Activated T-cell treated with anti-CD3 and anti-CD28 coated beads, Interleukin-2, amount 50 U/mL, for 4 hours (primary cell): ENCODE measurements at regions not wholly inside any gene's neighbourhood (a gene's known extent, or its start where the extent isn't known, plus 50 kb on each side); places are given as distances from the start of the nearest gene placed in this dataset.
A peak's percentile ranks its signal among the peaks of the same experiment; 100 is the strongest.

Experiments used
- ATAC-seq, 2 donors: fragments of 200-7000 bp; cut with Tn5 transposase; one replicate each; pipeline ENCODE4 v1.10.0; 2021
- DNase-seq: peaks from one replicate; pipeline ENCODE4 v3.0.0-alpha.2; 2020
- H3K27me3 Mint-ChIP-seq: one replicate; pipeline ENCODE4 v1.8.0; 2021; ENCODE audit warnings: low read depth, mixed read lengths
- H3K36me3 Mint-ChIP-seq: one replicate; pipeline ENCODE4 v1.8.0; 2022; ENCODE audit warnings: mixed read lengths; ENCODE audit not compliant: insufficient read depth
- H3K4me1 Mint-ChIP-seq: one replicate; pipeline ENCODE4 v1.8.0; 2021; ENCODE audit warnings: low read depth, mixed read lengths
- H3K4me3 Mint-ChIP-seq: one replicate; pipeline ENCODE4 v1.8.0; 2021; ENCODE audit warnings: mild to moderate bottlenecking, moderate library complexity, mixed read lengths
- H3K9me3 Mint-ChIP-seq: one replicate; pipeline ENCODE4 v1.8.0; 2021; ENCODE audit warnings: mixed read lengths

DNA sequence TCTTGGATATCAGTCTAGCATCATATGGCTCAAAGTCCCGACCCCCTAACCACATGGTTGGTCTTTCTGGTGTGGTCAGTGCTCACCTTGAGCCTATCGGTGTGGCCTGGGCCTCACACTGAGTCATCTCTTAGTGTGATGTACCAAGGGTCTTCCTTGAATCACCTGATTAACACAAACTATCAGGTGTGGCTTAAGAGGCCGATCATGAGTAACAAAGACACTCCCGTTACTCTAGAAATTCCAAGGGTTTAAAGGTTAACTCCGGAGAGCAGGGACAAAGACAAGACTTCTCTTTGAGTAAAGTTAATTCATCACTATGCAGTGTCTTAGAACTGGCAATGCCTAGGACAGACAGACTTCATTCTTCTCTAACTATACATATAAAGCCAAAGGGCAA is 52.3 kb upstream of the ARMC3 start:
- no peaks in the 10 kb centered on the region for H3K36me3 Mint-ChIP-seq
- no peak for DNase-seq
- H3K4me3 Mint-ChIP-seq: no peak overlapping the region
- peaks cover 11% of the 10 kb centered on the region for H3K27me3 Mint-ChIP-seq
- ATAC-seq: no peak
- H3K9me3 Mint-ChIP-seq: no peaks in the 10 kb centered on the region
- peaks cover 9% of the 10 kb centered on the region for H3K4me1 Mint-ChIP-seq

DNA sequence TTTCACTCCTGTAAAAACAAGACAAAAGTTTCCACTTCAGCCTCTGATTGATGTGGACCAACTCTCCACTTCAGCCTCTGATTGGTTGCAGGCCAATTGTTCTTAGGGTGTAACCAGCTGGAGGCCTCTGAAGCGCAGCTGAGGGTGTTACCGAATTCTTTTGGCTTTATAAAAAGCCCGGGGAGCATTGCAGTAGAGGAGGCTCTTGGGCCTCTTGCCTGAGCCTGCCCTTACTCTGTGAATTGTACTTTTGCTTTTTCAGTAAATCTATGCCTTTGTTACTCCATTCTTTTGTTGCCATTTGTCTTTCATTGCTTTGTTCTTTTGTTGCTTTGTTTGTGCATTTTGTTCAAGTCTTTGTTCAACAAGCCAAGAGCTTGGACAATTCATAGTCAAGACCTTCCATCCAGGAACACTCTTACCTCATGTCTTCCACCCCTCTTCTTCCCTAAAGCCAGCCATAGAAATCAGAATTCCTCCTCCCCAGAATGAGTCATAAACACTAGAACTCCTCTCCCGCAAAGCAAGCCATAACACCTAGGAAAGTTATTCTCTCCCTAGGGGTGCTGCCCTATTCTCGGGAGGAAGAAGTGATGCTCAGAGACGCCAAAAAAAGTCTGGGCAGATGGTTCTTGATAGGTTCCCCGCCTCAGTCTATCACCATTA is 53.5 kb upstream of the ARMC3 start:
- Mint-ChIP-seq H3K9me3 (no peaks in the 10 kb centered on the region), H3K36me3 (no peaks in the 10 kb centered on the region), H3K27me3 (peaks cover 7% of the 10 kb centered on the region), H3K4me3 (no peak overlapping the region), H3K4me1 (peaks cover 9% of the 10 kb centered on the region)
- ATAC-seq (no peak), DNase-seq (no peak)

DNA sequence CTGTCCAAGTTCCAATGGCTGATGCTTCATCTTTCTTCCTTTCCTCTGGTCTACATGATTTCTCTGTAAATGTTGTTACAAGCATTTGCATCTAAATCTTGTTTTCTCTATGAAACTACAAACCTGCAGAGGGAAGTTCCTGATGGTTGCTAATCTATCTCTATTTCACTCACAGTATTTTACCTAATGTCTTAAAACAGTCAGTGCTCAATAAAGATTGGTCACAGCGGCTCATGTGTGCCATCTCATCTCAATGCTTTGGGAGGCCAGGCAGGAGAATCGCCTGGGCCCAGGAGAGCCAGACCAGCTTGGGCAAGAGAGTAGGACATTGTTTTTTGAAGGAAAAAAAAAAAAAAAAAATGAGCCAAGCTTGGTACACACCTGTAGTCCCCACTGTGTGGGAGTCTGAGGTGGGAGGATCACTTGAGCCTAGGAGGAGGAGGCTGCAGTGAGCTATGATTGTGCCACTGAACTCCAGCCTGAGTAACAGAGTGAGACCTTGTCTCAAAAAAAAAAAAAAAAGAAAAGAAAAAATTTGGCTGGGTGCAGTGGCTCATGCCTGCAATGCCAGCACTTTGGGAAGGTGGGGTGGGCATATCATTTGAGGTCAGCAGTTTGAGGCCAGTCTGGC is 71.3 kb upstream of the ARMC3 start:
- Mint-ChIP-seq H3K4me3 (no peak overlapping the region), H3K36me3 (no peaks in the 10 kb centered on the region), H3K27me3 (no peaks in the 10 kb centered on the region), H3K9me3 (no peaks in the 10 kb centered on the region), H3K4me1 (no peaks in the 10 kb centered on the region)
- ATAC-seq (no peak), DNase-seq (no peak)

DNA sequence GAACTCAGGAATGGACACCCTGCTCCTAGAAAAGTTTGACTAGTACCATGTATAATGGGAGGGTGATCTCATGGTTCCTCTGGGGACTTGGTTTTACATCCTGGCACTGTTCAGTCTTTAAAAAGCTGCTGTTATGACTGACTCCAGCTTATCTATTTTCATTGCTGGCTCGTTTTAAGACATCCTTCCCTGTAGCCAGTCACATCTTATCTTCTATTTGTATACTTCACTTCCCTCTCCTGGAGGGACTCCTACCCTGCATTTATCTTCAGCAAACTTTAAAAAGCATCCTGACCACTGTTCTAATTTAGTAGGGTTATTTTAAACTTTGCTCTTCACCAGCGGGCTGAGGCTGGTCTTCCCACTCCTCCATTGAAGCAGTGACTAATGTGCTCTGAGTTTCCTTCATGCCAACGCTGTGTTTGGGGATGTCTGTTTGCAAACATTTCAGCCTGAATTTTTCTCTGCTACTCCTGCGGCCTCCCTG is 72.9 kb upstream of the ARMC3 start:
- no peaks in the 10 kb centered on the region for H3K9me3 Mint-ChIP-seq
- no peaks in the 10 kb centered on the region for H3K27me3 Mint-ChIP-seq
- no peak for DNase-seq

DNA sequence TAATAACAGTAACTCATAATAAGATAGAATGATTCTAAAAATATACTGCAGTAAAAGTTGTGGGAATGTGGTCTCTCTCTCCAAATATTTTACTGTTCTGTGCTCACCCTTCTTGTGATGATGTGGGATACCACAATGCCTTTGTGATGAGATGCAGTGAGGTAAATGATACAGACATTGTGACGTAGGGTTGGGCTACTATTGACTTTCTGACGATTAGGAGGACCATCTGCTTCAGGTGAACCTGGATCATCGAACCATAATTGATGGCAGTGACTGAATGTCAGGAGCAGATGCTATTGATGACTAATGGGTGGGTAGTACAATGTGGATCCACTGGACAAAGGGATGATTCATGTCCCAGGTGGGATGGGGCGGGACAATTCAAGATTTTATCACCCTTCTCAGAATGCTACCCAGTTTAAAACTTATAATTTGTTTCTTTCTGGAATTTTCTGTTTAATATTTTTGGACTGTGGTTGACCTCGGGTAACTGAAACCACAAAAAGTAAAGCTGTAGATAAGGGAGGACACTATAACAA is 73.9 kb upstream of the ARMC3 start:
- Mint-ChIP-seq H3K4me1 (peaks cover 6% of the 10 kb centered on the region), H3K9me3 (no peaks in the 10 kb centered on the region), H3K27me3 (no peaks in the 10 kb centered on the region), H3K36me3 (no peaks in the 10 kb centered on the region), H3K4me3 (no peak overlapping the region)
- ATAC-seq: no peak
- no peak for DNase-seq

More for the DNA sequence above, 72.9 kb upstream of the ARMC3 start:
- no peaks in the 10 kb centered on the region for H3K36me3 Mint-ChIP-seq
- H3K4me1 Mint-ChIP-seq: no peaks in the 10 kb centered on the region
- H3K4me3 Mint-ChIP-seq: no peak overlapping the region
- no peak for ATAC-seq

DNA sequence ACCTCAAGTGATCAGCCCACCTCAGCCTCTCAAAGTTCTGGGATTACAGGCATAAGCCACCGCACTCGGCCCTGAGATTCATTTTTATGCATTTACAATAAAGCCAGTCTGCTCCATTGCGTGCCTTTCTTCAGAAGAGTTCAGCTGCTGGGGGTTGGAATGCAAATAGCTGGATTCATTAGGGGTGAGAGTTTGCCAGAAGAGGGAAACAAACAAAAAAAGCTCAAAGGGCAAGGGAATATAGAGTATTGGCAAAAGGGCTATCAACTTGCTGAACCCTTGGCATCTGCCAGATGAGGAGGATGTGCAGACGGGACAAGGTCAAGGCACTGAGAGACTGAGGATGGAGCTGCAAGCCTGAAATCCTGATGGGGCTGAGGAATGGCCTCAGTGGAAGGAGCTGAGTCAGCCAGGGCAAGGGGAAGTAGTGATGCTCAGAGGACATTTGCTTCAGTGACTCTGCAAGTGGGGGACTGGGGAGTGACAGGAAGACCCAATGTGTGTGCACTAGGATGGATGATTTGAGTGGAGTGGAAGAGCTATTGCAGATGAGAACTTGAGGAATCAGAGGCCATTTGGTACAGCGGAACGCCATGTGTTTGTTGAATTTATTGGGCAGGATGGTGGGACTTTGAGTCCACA is 75.0 kb upstream of the ARMC3 start:
- Mint-ChIP-seq H3K4me1 (peaks cover 9% of the 10 kb centered on the region), H3K4me3 (no peak overlapping the region), H3K36me3 (no peaks in the 10 kb centered on the region), H3K27me3 (no peaks in the 10 kb centered on the region), H3K9me3 (no peaks in the 10 kb centered on the region)
- DNase-seq (no peak), ATAC-seq (no peak)

DNA sequence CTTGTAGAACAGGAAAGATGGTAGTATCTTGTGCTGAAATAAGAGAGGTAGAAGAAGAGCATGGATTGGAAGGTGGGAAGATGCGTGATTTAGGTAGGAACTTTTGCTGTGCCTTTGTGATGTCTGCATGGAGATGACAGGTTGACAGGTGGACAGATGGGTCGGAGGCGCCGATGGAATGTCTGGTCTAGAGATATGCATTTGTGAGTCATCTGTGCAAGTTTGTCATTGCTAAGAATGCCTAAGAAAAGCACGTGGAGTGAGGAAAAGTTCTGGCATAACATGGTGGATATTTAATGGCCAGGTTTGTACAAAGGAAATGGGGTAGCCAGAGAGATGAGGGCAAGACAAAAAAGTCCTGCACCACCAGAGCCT is 76.0 kb upstream of the ARMC3 start:
- Mint-ChIP-seq H3K4me3 (no peak overlapping the region), H3K9me3 (no peaks in the 10 kb centered on the region), H3K27me3 (peaks cover 2% of the 10 kb centered on the region), H3K4me1 (peaks cover 9% of the 10 kb centered on the region), H3K36me3 (no peaks in the 10 kb centered on the region)
- ATAC-seq (no peak), DNase-seq (no peak)

DNA sequence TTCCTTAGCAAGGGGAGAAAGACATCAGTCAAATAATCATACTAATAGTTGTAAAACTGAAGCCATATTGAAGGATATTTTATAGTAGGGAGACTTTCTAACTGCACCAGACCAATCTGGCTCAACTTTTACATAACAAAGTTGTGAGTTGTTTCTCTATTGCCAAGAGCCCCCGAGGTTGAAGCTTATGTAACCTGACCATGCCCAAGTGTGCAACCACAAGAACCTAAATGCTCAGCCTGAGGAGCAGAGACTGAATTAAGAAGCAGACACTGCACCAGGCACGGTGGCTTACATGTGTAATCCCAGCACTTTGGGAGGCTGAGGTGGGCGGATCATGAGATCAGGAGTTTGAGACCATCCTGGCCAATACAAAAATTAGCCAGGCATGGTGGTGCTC is 77.3 kb upstream of the ARMC3 start:
- Mint-ChIP-seq H3K36me3 (no peaks in the 10 kb centered on the region), H3K4me3 (no peak overlapping the region), H3K9me3 (no peaks in the 10 kb centered on the region), H3K4me1 (peaks cover 9% of the 10 kb centered on the region), H3K27me3 (peaks cover 2% of the 10 kb centered on the region)
- ATAC-seq: no peak
- no peak for DNase-seq

DNA sequence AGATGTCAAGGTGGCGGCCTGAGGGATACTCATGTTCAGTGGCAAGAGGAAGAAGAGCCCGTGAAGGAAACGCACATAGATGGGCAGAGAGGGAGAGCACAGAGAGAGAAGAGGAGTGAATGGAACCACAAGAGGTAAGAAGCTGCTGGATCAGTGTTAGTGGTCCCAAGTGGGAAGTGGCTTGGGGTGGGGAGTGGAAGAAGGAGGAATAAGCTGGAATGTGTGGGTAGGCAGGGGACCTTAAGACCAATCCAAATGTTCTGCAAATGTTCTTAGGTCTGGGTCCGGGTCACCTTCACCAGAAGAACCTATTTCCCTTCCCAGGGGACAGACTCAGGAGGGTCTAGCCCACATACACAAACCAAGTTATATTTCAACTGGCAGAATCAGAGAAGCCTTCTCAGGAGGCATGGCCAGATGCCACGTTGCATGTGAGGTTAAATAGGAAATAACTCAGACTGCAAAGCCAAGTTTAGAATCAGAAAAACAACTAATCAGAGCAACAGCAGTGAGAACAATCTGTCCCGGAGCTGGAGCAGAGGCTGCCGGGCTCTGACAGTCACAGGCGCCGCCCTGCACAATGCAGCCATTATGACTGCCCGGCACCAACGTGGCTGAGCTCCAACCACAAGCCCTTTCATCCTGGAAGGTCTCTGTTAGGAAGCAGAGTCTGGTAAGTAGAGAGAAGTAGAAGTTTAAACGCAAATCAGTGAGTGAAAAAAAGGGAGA is 78.6 kb upstream of the ARMC3 start:
- DNase-seq (no peak), ATAC-seq (no peak)
- H3K9me3 Mint-ChIP-seq: no peaks in the 10 kb centered on the region
- peak overlapping the region; percentile 33 for H3K4me3 Mint-ChIP-seq
- H3K36me3 Mint-ChIP-seq: no peaks in the 10 kb centered on the region
- H3K27me3 Mint-ChIP-seq: peaks cover 2% of the 10 kb centered on the region
- H3K4me1 Mint-ChIP-seq: peaks cover 9% of the 10 kb centered on the region

DNA sequence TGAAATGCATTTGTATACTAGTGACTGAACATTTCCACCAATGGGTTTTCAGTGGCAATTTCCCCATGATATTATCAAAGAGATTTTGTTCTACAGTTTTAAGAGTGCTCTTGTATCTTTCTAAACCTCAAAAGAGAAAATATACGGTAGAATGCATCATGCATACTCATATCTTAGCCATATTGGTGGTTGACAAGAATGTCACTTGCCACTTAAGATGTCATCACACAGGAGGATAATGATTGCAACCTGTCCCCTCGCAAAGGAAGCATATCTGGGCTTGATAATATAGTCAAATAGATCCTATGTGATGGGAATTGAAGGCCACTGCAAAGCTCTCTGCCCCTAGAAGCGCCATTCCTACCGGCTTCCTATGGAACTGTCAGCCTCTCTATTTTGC is 79.3 kb upstream of the ARMC3 start:
- H3K27me3 Mint-ChIP-seq: peaks cover 2% of the 10 kb centered on the region
- H3K4me1 Mint-ChIP-seq: peaks cover 9% of the 10 kb centered on the region
- ATAC-seq: no peak
- no peak overlapping the region for H3K4me3 Mint-ChIP-seq
- DNase-seq: no peak
- H3K9me3 Mint-ChIP-seq: no peaks in the 10 kb centered on the region
- H3K36me3 Mint-ChIP-seq: no peaks in the 10 kb centered on the region

DNA sequence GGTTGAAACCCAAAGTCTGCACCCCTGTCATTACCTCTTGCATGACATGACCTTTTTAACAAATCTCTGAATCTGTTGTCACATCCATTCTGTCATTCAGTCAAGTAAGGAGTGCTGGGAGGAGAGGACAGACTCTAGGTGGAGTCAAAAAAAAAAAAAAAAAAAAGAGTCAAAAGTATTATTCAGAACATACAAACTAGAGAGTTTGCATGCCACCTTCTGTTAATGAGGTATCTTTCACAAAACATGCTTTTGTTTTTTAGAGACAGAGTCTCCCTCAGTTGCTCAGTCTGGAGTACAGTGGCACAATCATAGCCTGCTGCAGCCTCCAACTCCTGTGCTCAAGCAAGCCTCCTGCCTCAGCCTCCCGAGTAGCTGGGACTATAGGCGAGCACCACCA is 81.6 kb upstream of the ARMC3 start:
- H3K27me3 Mint-ChIP-seq: peaks cover 2% of the 10 kb centered on the region
- DNase-seq (no peak), ATAC-seq (no peak)
- H3K4me1 Mint-ChIP-seq: peaks cover 9% of the 10 kb centered on the region
- H3K36me3 Mint-ChIP-seq: no peaks in the 10 kb centered on the region
- no peak overlapping the region for H3K4me3 Mint-ChIP-seq
- H3K9me3 Mint-ChIP-seq: no peaks in the 10 kb centered on the region

DNA sequence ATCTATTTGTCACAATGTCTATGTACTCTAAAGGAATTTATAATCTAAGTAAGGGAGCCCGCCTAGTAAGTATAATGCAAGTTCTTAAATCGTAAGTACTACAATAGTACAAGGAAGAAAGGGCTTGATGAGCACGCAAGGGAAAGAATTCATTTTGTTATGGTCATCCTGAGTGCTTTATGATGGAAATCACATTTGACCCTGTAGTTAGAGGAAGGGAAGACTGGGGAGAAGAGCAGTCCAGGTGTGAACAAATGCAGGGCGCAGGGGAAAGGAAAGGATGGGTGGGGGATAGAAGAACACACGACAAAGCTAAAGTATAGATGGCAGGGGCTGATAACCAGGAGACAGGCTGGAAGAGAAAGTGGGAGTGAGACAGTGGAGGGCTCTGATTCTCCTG is 88.2 kb upstream of the ARMC3 start:
- Mint-ChIP-seq H3K9me3 (peaks cover 4% of the 10 kb centered on the region), H3K4me1 (peaks cover 6% of the 10 kb centered on the region), H3K27me3 (peaks cover 3% of the 10 kb centered on the region), H3K36me3 (no peaks in the 10 kb centered on the region), H3K4me3 (no peak overlapping the region)
- no peak for ATAC-seq
- no peak for DNase-seq

DNA sequence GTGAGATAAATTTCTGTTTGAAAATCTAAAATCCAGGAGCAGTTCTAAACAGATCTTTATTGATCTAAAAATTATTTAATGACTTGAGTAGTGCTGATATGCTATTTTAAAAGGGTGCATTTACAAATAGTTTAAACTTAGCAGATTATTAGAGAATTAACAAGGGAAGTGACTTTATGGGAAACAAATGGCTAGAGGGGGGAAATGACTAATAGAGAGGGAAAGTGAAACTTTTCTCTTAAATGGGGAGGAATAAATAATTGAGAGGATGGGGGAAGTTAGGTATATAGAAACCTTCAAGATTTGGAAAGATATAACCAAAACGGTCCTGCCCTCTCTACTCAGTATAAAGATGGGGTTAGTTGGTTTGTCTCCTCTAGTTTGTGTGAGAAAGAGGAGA is 90.1 kb upstream of the ARMC3 start:
- H3K27me3 Mint-ChIP-seq: peaks cover 3% of the 10 kb centered on the region
- no peaks in the 10 kb centered on the region for H3K36me3 Mint-ChIP-seq
- peaks cover 6% of the 10 kb centered on the region for H3K4me1 Mint-ChIP-seq
- peaks cover 4% of the 10 kb centered on the region for H3K9me3 Mint-ChIP-seq
- DNase-seq (no peak), ATAC-seq (no peak)
- H3K4me3 Mint-ChIP-seq: no peak overlapping the region

DNA sequence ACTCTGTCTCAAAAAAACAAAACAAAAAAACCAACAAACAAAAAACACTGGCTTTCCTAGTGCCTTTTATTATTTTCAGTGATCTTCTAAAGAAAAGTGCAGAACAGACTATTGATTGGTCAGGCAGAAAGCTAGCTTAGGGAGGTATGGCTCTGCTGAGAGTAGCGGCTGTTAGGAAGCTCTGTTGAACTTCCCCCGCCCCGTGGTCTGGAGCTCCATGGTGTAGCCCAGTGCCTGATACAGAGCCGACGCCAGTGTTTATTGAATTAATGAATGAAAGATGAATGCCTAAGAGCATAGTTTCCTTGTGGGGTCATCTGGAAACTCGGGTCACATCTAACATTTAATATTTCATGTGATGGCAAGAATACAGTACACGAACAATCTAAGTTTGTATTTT is 90.5 kb upstream of the ARMC3 start:
- H3K4me3 Mint-ChIP-seq: no peak overlapping the region
- H3K4me1 Mint-ChIP-seq: peaks cover 6% of the 10 kb centered on the region
- H3K27me3 Mint-ChIP-seq: peaks cover 3% of the 10 kb centered on the region
- H3K9me3 Mint-ChIP-seq: peaks cover 4% of the 10 kb centered on the region
- no peak for DNase-seq
- ATAC-seq: no peak
- no peaks in the 10 kb centered on the region for H3K36me3 Mint-ChIP-seq
